ES-I3 (cell line): ENCODE measurements at regions not wholly inside any gene's neighbourhood (a gene's known extent, or its start where the extent isn't known, plus 50 kb on each side); places are given as distances from the start of the nearest gene placed in this dataset.

Experiments
- H3K36me3 ChIP-seq: 2 replicates; pipeline ENCODE4 v1.6.1; 2013; ENCODE audit warnings: mild to moderate bottlenecking, low read length, control low read depth, moderate library complexity; ENCODE audit not compliant: insufficient read depth
- H3K4me1 ChIP-seq: 2 replicates; pipeline ENCODE4 v1.6.1; 2013; ENCODE audit warnings: mild to moderate bottlenecking, control low read depth, low read length; ENCODE audit not compliant: insufficient read depth
- H3K9ac ChIP-seq: 2 replicates; pipeline ENCODE4 v1.6.1; 2013; ENCODE audit warnings: low read depth, mild to moderate bottlenecking, low read length, moderate library complexity
- H3K9me3 ChIP-seq: 2 replicates; pipeline ENCODE4 v1.6.1; 2013; ENCODE audit warnings: mild to moderate bottlenecking, low read length, moderate library complexity; ENCODE audit not compliant: control insufficient read depth, insufficient read depth

DNA sequence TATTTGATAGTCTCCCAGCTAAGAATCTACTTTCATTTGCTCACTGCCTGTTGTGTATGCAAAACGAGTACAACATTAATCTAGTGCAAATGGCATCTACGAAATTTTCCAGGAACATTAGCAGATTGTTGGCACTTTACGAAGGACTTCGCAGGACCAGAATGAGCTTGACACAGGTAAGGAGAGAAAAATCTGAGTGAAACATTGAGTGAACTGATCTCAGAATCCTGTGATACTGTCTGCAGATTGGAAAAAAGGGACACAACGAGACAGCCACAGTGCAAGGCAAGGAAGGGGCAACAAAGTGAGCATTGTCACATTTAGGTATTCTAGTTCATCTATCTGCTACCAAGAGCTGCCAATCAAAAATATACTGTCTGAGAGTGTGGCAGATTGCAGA is 350.5 kb downstream of the ZNF608 start:
- Histone ChIP-seq H3K36me3 (no peaks in the 10 kb centered on the region), H3K9ac (no peak overlapping the region), H3K4me1 (no peaks in the 10 kb centered on the region), H3K9me3 (no peaks in the 10 kb centered on the region)

- Histone ChIP-seq H3K4me1 (no peaks in the 10 kb centered on the region), H3K36me3 (no peaks in the 10 kb centered on the region), H3K9me3 (peaks cover 3% of the 10 kb centered on the region; the same call in 1 of the 2 replicates), H3K9ac (no peak overlapping the region)
These were observed 351.2 kb downstream of the ZNF608 start for GRCh38 chr5:124395287-124395686.

GRCh38 chr5:124394700-124395245 is 351.7 kb downstream of the ZNF608 start:
- no peaks in the 10 kb centered on the region for H3K4me1 ChIP-seq
- peaks cover 5% of the 10 kb centered on the region; the same call in 1 of the 2 replicates for H3K9me3 ChIP-seq
- H3K9ac ChIP-seq: no peak overlapping the region
- no peaks in the 10 kb centered on the region for H3K36me3 ChIP-seq

GRCh38 chr5:124393584-124394379 is 352.7 kb downstream of the ZNF608 start:
- Histone ChIP-seq H3K36me3 (no peaks in the 10 kb centered on the region), H3K9me3 (peaks cover 5% of the 10 kb centered on the region; the same call in 1 of the 2 replicates), H3K4me1 (no peaks in the 10 kb centered on the region), H3K9ac (no peak overlapping the region)

DNA sequence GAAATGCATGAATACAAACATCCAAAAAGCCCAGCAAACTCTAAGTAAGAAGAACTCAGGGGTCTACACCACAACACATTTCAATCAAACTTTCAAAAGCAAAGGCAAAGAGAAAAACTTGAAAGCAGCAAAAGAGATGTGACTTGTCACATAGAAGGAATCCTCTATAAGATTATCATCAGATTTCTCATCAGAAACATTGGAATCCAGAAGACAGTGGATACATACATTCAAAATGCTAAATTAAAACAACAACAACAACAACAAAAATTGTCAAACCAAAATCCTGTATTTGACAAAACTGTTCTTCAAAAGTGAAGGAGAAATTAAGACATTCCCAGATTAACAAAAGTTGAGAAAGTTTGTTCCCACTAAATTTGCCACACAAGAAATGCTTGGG is 362.7 kb downstream of the ZNF608 start:
- Histone ChIP-seq H3K4me1 (no peaks in the 10 kb centered on the region), H3K9me3 (peaks cover 14% of the 10 kb centered on the region), H3K9ac (no peak overlapping the region)

DNA sequence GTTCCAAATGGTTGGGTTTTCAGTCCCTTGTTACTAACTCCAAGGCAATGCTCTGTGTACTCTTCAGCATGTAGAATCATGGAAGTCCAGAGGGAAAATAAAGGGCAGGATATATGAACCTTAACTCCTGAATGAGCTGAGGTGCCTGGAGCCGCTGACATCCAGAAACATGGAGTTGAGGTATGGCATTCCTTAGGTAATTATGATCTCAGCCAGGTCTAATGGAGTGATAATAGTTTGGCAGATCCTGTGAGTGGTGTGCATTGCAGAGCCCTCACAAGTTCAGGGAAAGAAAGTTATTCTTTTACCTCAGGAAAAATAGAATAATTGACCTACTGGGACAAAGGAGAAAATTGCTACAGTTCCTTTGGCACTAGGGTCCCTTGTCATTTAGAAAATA is 369.1 kb downstream of the ZNF608 start:
- Histone ChIP-seq H3K36me3 (no peaks in the 10 kb centered on the region), H3K9ac (no peak overlapping the region), H3K9me3 (peaks cover 2% of the 10 kb centered on the region; the same call in 1 of the 2 replicates), H3K4me1 (no peaks in the 10 kb centered on the region)

More for the DNA sequence above, 362.7 kb downstream of the ZNF608 start:
- H3K36me3 ChIP-seq: no peaks in the 10 kb centered on the region

DNA sequence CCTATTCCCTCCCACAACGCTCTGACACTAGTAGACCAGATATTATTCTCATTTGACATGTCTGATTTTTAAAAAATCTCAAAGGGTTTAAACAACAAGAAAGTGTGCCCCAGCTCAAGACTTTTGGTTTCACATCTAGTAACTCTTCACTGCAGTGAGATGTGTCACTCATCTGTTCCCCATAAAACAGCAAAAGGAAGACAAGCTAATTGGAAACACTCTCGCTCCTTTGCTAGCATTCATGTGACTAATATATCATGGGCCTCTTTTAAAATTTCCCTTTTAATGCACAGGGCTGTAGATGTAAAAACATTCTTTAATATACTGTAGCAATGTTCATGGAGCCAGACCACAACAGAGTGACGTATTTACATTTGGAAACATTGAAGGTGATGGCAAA is 372.6 kb downstream of the ZNF608 start:
- H3K9me3 ChIP-seq: no peaks in the 10 kb centered on the region
- no peak overlapping the region for H3K9ac ChIP-seq
- H3K36me3 ChIP-seq: no peaks in the 10 kb centered on the region

GRCh38 chr5:124372457-124372856 is 374.0 kb downstream of the ZNF608 start:
- H3K36me3 ChIP-seq: no peaks in the 10 kb centered on the region
- no peaks in the 10 kb centered on the region for H3K4me1 ChIP-seq
- no peaks in the 10 kb centered on the region for H3K9me3 ChIP-seq
- no peak overlapping the region for H3K9ac ChIP-seq

More for the DNA sequence above, 372.6 kb downstream of the ZNF608 start:
- no peaks in the 10 kb centered on the region for H3K4me1 ChIP-seq

- H3K4me1 ChIP-seq: no peaks in the 10 kb centered on the region
- no peaks in the 10 kb centered on the region for H3K36me3 ChIP-seq
- H3K9ac ChIP-seq: no peak overlapping the region
- no peaks in the 10 kb centered on the region for H3K9me3 ChIP-seq
These were observed 375.2 kb downstream of the ZNF608 start for GRCh38 chr5:124371111-124371706.

- no peaks in the 10 kb centered on the region for H3K9me3 ChIP-seq
- no peak overlapping the region for H3K9ac ChIP-seq
- no peaks in the 10 kb centered on the region for H3K36me3 ChIP-seq
- H3K4me1 ChIP-seq: no peaks in the 10 kb centered on the region
These were observed 375.8 kb downstream of the ZNF608 start for GRCh38 chr5:124370601-124371000.

GRCh38 chr5:124365361-124365801 is 381.1 kb downstream of the ZNF608 start:
- Histone ChIP-seq H3K36me3 (no peaks in the 10 kb centered on the region), H3K9ac (no peak overlapping the region), H3K4me1 (no peaks in the 10 kb centered on the region), H3K9me3 (no peaks in the 10 kb centered on the region)

- H3K9me3 ChIP-seq: no peaks in the 10 kb centered on the region
- no peaks in the 10 kb centered on the region for H3K36me3 ChIP-seq
- H3K9ac ChIP-seq: no peak overlapping the region
- no peaks in the 10 kb centered on the region for H3K4me1 ChIP-seq
These were observed 390.5 kb downstream of the ZNF608 start for GRCh38 chr5:124355928-124356327.

DNA sequence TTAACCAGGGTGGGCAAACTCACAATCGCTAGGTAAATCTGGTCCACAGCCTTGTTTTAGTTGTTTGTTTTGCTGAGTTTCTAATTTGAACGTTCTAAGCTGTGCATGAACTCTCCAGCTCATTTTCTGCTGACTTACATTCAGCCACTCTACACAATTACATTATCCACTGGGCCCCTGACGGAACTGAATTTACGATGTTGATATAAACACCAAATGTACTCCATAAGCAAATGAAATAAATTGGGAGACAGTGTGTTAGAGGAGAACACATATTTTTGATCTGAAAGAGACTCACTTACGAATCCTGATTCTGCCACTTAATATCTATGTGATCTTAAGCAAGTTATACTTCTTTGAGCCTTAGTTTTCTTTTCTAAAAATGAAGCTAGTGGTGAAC is 393.4 kb downstream of the ZNF608 start:
- Histone ChIP-seq H3K4me1 (no peaks in the 10 kb centered on the region), H3K9me3 (no peaks in the 10 kb centered on the region), H3K9ac (no peak overlapping the region), H3K36me3 (no peaks in the 10 kb centered on the region)

GRCh38 chr5:124352312-124352711 is 394.1 kb downstream of the ZNF608 start:
- Histone ChIP-seq H3K36me3 (no peaks in the 10 kb centered on the region), H3K9me3 (no peaks in the 10 kb centered on the region), H3K4me1 (no peaks in the 10 kb centered on the region), H3K9ac (no peak overlapping the region)

DNA sequence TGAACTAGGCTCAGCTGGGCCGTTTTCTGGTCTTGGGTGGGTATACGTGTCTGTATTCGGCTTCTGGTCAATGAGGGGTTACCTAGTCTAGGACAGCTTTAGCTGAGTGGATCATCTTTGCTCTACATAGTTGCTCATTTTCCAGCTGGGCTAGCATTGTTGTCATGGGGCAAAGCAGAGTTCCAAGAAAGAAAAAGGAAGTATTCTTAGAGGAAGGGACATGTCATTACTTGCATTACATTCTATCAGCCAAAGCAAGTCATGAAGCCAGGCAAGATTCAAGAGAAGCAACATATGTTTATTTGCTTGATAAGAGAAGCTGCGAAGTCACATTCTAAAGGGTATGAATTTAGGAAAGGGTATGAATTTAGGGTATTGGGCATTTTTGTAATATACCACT is 396.5 kb downstream of the ZNF608 start:
- no peaks in the 10 kb centered on the region; the same call in 1 of the 2 replicates for H3K4me1 ChIP-seq
- no peak overlapping the region for H3K9ac ChIP-seq
- H3K36me3 ChIP-seq: no peaks in the 10 kb centered on the region
- no peaks in the 10 kb centered on the region for H3K9me3 ChIP-seq
